SU-DHL-6 (cell line): ENCODE measurements at regions not wholly inside any gene's neighbourhood (a gene's known extent, or its start where the extent isn't known, plus 50 kb on each side); places are given as distances from the start of the nearest gene placed in this dataset.

Experiments used
- EZH2phosphoT487 ChIP-seq: fragments of 200-600 bp; sonication (generic), shearing (Covaris generic); conservative IDR thresholded peaks from 2 replicates; pipeline ENCODE4 v1.6.1; 2018; ENCODE audit warnings: mild to moderate bottlenecking, antibody characterized with exemption, low read length, moderate library complexity, mixed read lengths
- TF ChIP-seq, protein P1 (sequence below): fragments of 200-600 bp; sonication (generic); IDR thresholded peaks from one replicate; pipeline ENCODE4 v1.5.1; 2017; ENCODE audit warnings: antibody characterized with exemption, mild to moderate bottlenecking, low read length, moderate library complexity; ENCODE audit not compliant: insufficient read depth, poor library complexity, severe bottlenecking

DNA sequence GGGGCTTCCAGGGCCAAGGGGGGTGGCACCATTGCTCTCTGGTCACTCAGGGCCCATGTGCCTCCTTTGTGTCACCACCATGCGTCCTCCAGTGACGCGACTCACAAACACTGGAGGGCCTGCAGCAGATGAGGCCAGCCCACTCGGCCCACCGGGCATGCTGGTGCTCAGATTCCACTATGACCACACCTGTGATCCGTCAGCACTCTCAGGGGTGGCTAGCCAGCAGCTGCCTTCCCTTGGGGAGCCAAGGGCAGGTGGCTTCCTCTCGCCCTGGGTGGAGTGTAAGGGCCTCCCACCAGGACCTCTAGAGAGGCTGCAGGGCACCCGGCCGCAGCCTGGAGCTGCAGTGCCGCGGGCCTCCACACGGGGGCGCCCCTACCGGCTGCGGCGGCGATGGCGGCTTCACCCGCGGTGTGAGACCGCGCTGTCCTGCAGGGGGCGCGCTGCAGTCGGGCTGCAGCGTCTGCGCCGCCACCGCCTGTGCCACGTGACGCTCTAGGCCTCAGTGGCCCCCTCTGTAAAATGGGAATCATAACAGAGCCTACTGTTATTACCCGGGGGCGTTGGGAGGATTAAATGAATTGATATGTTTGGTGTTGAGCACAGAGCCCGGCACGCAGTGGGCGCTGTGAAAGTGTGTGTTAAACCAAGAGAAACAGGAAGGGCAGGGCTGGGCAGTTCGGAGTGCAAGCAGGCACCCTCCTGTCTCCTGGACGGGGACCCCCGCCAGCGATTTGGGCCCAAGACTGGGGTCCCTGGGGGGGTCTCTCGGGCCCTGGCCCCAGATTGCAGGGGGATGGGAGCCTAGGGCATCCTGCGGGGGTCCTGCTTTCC is 192.4 kb upstream of the GSE1 start:
- TF ChIP-seq, protein P1, sequence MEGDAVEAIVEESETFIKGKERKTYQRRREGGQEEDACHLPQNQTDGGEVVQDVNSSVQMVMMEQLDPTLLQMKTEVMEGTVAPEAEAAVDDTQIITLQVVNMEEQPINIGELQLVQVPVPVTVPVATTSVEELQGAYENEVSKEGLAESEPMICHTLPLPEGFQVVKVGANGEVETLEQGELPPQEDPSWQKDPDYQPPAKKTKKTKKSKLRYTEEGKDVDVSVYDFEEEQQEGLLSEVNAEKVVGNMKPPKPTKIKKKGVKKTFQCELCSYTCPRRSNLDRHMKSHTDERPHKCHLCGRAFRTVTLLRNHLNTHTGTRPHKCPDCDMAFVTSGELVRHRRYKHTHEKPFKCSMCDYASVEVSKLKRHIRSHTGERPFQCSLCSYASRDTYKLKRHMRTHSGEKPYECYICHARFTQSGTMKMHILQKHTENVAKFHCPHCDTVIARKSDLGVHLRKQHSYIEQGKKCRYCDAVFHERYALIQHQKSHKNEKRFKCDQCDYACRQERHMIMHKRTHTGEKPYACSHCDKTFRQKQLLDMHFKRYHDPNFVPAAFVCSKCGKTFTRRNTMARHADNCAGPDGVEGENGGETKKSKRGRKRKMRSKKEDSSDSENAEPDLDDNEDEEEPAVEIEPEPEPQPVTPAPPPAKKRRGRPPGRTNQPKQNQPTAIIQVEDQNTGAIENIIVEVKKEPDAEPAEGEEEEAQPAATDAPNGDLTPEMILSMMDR = peak; percentile 99
- TF ChIP-seq EZH2phosphoT487 = no peak
